Stomach (tissue), 8 donors: ENCODE measurements at regions not wholly inside any gene's neighbourhood (a gene's known extent, or its start where the extent isn't known, plus 50 kb on each side); places are given as distances from the start of the nearest gene placed in this dataset.
"Not testable (repeated sequence)": the region's sequence is repeated elsewhere in the genome, so short reads cannot be mapped to it uniquely, and the experiment has no call there.

Experiments used
- DNase-seq, 2 donors: peaks; one replicate each; pipeline versions ENCODE4 v3.0.0 to v3.0.0-alpha.2; 2013 to 2019
- H3K27ac ChIP-seq, 5 donors: fragments of 200-600 bp in 4 of 5; sonication (generic) in 4 of 5; one replicate each; pipeline ENCODE4 v1.5.1; 2013 to 2019; ENCODE audit warnings: mild to moderate bottlenecking in 1 of 5, moderate library complexity in 1 of 5
- H3K27me3 ChIP-seq, 3 donors: fragments of 200-600 bp; sonication (generic); one replicate each; pipeline ENCODE4 v1.5.1; 2017 to 2019; ENCODE audit warnings: mixed run types in 1 of 3
- H3K36me3 ChIP-seq, 4 donors: fragments of 200-600 bp; sonication (generic); 1 replicate in 3 of 4; 2 replicates in 1 of 4; pipeline ENCODE4 v1.5.1; 2016 to 2019
- H3K4me1 ChIP-seq, 4 donors: fragments of 200-600 bp; sonication (generic); one replicate each; pipeline ENCODE4 v1.5.1; 2016 to 2019
- H3K4me3 ChIP-seq, 4 donors: fragments of 200-600 bp; sonication (generic) in 3 of 4; one replicate each; pipeline ENCODE4 v1.5.1; 2016 to 2019; ENCODE audit warnings: mild to moderate bottlenecking in 1 of 4
- H3K9me3 ChIP-seq, 4 donors: fragments of 200-600 bp; sonication (generic); one replicate each; pipeline ENCODE4 v1.5.1; 2016 to 2019
- EP300 ChIP-seq: sonication (generic); formaldehyde crosslinking; IDR thresholded peaks from one replicate; pipeline ENCODE4 v1.6.1; 2017; ENCODE audit warnings: antibody characterized with exemption
- POLR2A ChIP-seq, 4 donors: fragments of 450-650 bp; IDR thresholded peaks; one replicate each; pipeline ENCODE4 v1.6.1; 2016; ENCODE audit warnings: antibody characterized with exemption in 4 of 4, control low read depth in 2 of 4, mild to moderate bottlenecking in 1 of 4, moderate library complexity in 1 of 4
- POLR2AphosphoS5 ChIP-seq, 3 donors: sonication (generic); formaldehyde crosslinking; IDR thresholded peaks; one replicate each; pipeline ENCODE4 v1.6.1; 2016; ENCODE audit warnings: antibody characterized with exemption in 3 of 3
- WGBS, 5 donors: extraction: QIAGEN DNeasy Blood & Tissue Kit in 3 of 5; methylation state at CpG; one replicate each; pipeline versions ENCODE4 v1.1.5 to v1.1.7; 2013 to 2018; 5-methylcytosine and 5-hydroxymethylcytosine counted together
- intact Hi-C: fragments of 100-400 bp; cut with DNase I; formaldehyde crosslinking; loops from one replicate; pipeline ENCODE4 v1.15.1; 2023; ENCODE audit warnings: low total_unique reads
- TF ChIP-seq, protein P1 (sequence below), 7 experiments: fragments of 450-650 bp in 4 of 7; fragments of 200-600 bp in 3 of 7; sonication (generic) in 3 of 7; IDR thresholded peaks; one replicate each; pipeline ENCODE4 v1.5.1; 2016 to 2019; ENCODE audit warnings: antibody characterized with exemption in 7 of 7, control low read depth in 2 of 7, mild to moderate bottlenecking in 1 of 7
- donor health status: healthy with polysubstance abuse.
- donor health status: Bipolar disorder and iron deficiency.
- donor health status: healthy.

DNA sequence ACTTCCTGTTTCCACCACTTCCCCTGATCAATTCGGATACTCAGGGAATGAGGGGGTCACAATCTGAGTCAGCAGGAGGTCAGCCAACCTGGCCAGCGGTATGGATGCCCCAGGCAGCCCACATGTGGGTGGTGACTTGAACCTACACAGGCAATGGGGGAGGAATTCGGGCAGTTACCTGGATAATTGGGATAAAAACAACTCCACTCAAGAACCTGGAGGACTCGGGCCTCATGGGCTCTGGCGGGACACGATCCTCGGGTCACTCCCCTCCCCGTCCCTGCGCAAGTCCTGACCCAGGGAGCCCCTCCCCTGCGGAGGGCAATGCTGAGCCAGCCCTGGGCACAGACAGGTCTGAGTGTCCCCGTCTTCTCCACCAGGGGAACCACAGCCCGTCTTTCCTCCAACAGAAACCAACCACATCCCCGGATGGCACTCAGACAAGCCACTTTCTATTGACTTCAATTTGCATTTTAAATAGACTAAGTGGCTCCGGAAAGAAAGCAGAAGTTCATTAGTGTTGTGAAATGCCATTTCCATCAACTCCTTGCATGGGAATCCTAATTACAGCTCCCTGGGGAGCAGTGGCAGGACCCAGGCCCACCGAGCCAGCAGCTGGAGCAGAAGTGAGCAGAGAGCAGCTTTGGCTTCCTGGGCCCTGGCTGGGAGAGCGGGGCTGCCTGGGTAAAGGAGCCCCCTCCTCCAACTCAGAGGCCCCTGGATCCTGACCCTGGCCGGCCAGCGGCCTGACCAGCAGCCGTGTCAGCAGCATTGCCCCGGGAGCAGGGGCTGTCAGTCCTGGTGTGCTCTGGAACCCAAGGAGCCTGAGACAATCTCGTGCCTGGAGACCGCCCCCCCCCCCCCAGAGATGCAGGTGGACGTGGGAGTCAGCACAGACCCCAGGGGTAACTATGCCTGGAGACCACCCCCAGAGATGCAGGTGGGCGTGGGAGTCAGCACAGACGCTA is 374.1 kb downstream of the ADGRD1 start:
- H3K36me3 ChIP-seq: no peaks in the 10 kb centered on the region
- no peaks in the 10 kb centered on the region for H3K4me1 ChIP-seq
- no peak overlapping the region for H3K4me3 ChIP-seq
- H3K9me3 ChIP-seq: no peaks in the 10 kb centered on the region
- WGBS, 5 donors: 74 to 79% (median 77%) methylated on average over 11 to 25 of the region's 25 CpGs
- H3K27me3 ChIP-seq: peaks cover 0 to 10% (median 0%) of the 10 kb centered on the region in 3 donors
- TF ChIP-seq POLR2A (IDR thresholded peaks at IDR 0.05): no peak
- TF ChIP-seq, protein P1, sequence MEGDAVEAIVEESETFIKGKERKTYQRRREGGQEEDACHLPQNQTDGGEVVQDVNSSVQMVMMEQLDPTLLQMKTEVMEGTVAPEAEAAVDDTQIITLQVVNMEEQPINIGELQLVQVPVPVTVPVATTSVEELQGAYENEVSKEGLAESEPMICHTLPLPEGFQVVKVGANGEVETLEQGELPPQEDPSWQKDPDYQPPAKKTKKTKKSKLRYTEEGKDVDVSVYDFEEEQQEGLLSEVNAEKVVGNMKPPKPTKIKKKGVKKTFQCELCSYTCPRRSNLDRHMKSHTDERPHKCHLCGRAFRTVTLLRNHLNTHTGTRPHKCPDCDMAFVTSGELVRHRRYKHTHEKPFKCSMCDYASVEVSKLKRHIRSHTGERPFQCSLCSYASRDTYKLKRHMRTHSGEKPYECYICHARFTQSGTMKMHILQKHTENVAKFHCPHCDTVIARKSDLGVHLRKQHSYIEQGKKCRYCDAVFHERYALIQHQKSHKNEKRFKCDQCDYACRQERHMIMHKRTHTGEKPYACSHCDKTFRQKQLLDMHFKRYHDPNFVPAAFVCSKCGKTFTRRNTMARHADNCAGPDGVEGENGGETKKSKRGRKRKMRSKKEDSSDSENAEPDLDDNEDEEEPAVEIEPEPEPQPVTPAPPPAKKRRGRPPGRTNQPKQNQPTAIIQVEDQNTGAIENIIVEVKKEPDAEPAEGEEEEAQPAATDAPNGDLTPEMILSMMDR (IDR thresholded peaks at IDR 0.05): no peak
- no peak overlapping the region for H3K27ac ChIP-seq
- DNase-seq: no peak
- intact Hi-C loops: no loop called here

DNA sequence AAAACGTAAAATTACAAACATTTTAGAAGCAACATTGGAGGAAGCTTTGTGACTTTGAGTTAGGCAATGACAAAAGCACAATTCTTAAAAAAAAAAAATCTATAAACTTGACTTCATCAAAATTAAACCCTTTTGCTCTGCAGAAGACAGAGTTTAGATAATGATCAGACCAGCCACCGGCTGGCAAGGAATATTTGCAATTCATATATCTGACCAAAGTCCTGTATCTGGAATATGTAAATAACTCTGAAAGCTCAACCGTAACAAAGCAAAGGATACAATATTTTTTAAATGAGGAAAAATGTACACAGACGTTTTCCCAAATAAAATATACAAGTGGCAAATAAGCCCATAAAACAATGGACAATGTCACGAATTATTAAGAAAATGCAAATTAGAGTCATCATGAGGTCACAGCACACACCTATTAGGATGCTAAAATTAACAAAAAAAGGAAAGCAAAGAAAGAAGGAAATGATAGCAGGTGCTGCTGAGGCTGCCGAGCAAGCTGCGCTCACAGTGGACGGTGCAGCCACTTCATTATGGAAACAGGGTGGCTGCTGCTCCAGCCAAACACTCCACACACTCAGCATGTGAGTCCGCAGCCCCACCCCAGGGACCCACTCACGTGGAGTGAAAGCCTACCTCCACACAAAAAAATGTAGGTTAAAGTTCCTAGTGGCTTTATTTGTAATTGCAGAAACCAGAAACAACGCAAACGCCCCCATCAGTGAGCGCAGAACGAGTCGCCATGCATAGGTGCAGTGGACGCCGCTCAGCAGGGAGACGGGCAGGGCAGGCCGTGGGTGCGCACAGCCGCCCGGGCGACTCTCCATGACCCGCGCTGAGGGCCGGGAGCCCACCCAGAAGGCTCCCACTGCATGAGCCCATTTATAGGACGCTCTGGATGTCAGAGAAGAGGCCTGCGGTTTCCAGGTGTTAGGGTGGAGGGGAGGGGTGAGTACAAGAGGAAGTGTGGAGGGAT is 375.4 kb downstream of the ADGRD1 start:
- H3K4me3 ChIP-seq, DNase-seq, H3K36me3 ChIP-seq, H3K9me3 ChIP-seq, H3K27ac ChIP-seq, intact Hi-C loops, H3K4me1 ChIP-seq: not testable (repeated sequence)
- WGBS, 5 donors: 73 to 81% (median 80%) methylated on average over 27 to 28 of the region's 28 CpGs
- peaks cover 0 to 16% (median 0%) of the 10 kb centered on the region in 3 donors for H3K27me3 ChIP-seq

DNA sequence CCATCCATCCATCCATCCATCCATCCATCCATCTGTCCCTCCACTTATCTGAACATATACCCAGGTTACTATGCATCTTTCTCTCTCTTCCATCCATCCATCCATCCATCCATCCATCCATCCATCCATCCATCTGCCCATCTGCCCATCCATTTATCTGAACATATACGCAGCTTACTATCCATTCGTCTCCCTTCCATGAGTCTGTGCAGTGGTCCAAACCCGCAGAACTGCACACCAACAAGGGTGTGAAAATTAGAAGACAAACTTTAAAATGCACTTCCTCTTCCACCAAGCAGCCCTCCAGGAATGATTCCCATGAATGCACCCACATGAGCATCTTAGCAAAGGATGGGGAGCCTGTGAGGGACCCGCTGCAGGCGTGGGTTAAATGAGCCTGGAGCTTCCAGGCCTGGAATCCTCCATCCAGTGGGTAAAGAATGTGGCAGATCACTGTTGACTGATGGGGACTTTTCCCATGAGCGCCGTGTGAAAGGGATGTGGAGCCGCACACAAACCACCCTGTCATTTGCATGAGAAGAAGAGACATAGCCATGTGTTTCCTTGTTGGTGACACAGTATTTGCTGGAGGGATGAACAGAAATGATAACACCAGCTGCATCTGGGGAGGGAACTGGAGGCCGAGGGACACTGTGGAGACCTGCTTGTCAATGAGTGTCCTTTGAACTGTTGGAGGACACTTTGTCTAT is 376.6 kb downstream of the ADGRD1 start:
- Histone ChIP-seq H3K4me3 (no peak overlapping the region), H3K36me3 (no peaks in the 10 kb centered on the region), H3K4me1 (no peaks in the 10 kb centered on the region), H3K27me3 (peaks cover 0 to 16% (median 0%) of the 10 kb centered on the region in 3 donors), H3K27ac (no peak overlapping the region), H3K9me3 (no peaks in the 10 kb centered on the region)
- intact Hi-C loops: no loop called here
- TF ChIP-seq POLR2A (IDR thresholded peaks at IDR 0.05) (no peak), POLR2AphosphoS5 (IDR thresholded peaks at IDR 0.05) (no peak), EP300 (no peak)
- TF ChIP-seq, protein P1 (IDR thresholded peaks at IDR 0.05): no peak
- WGBS, 5 donors: 75 to 89% (median 77%) methylated on average over 9 of the region's 9 CpGs
- DNase-seq: no peak

DNA sequence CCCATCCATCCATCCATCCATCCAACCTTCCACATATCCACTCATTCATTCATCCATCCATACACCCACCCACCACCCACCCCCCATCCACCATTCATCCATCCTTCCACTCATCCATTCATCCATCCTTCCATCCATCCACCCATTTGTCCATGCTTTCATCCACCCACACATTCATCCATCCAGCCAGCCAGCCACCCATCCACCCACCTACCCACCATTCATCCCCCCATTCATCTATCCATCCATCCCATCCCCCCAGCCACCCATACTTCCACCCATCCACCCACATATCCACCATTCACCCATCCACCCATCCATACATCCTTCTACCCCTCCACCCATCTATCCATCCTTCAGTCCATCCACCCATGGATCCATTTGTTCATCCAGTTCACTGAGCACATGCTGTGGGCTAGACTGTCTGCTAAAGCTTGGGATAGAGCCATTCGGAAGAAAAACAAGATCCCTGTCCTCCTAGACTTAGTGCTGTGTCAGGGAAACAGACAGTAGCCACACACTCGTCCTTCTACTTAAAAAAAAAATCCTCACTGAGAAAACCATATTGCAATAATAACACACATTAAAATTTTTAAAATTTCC is 377.5 kb downstream of the ADGRD1 start:
- H3K4me1 ChIP-seq: no peaks in the 10 kb centered on the region
- peaks cover 0 to 9% (median 0%) of the 10 kb centered on the region in 3 donors for H3K27me3 ChIP-seq
- no peak for DNase-seq
- no peaks in the 10 kb centered on the region for H3K36me3 ChIP-seq
- H3K27ac ChIP-seq: no peak overlapping the region
- intact Hi-C loops: no loop called here
- TF ChIP-seq POLR2A (IDR thresholded peaks at IDR 0.05): no peak
- TF ChIP-seq POLR2AphosphoS5 (IDR thresholded peaks at IDR 0.05): no peak
- TF ChIP-seq, protein P1 (IDR thresholded peaks at IDR 0.05): no peak
- no peak for TF ChIP-seq EP300
- no peak overlapping the region for H3K4me3 ChIP-seq
- WGBS, 5 donors: 54 to 67% (median 62%) methylated on average over 2 of the region's 2 CpGs
- H3K9me3 ChIP-seq: no peaks in the 10 kb centered on the region
